ENCODE measurements at regions not wholly inside any gene's neighbourhood (a gene's known extent, or its start where the extent isn't known, plus 50 kb on each side); places are given as distances from the start of the nearest gene placed in this dataset.

DNA sequence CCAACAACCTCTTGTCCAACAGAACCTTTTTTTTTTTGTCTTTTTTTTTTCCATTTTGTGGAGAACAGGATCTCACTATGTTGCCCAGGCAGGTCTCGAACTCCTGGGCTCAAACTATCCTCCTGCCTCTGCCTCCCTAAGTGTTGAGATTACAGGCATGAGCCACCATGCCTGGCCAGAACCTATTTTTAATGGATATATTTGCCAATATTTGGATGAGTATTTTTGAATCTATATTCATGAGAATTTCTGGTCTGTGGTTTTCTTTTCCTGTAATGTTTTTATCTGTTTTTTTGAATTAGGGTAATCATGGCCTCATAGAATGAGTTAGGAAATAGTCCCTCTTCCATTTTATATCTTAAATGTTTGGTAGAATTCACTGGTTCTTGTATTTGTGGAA, 70.4 kb upstream of the RET start:
- no peaks in the 10 kb centered on the region for H3K36me3 ChIP-seq (ENCODE audit: control insufficient read depth, insufficient read depth, low read length)
- H3K27me3 ChIP-seq (ENCODE audit: control insufficient read depth, insufficient read depth, low read length): no peaks in the 10 kb centered on the region
- peaks cover 8% of the 10 kb centered on the region for H3K9me3 ChIP-seq (ENCODE audit: control insufficient read depth, insufficient read depth, low read length)
- no peaks in the 10 kb centered on the region for H3K4me1 ChIP-seq (ENCODE audit: control insufficient read depth, insufficient read depth, low read length)
- no peak overlapping the region for H3K9ac ChIP-seq (ENCODE audit: low read depth, low read length)
- no peak overlapping the region for H3K4me3 ChIP-seq (ENCODE audit: low read depth, low read length)

DNA sequence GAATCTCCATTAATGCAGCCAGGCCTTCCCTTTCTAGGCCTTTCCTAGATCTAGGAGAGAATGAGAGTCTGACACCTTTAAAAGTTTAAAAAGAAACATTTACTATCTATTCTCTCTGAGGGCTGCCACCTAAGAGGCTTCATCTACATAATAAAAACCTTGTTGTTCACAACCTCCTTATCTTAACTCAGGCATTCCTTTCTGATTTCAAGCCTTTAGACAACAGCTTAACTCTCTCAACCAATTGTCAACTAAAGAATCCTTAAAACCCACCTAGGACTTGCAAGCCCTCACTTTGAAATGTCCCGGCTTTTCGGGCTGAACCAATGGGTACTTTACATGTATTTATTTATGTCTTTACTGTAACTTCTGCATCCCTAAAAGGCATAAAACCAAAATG, 64.3 kb upstream of the RET start:
- H3K9me3 ChIP-seq (ENCODE audit: control insufficient read depth, insufficient read depth, low read length): peaks cover 14% of the 10 kb centered on the region
- H3K9ac ChIP-seq (ENCODE audit: low read depth, low read length): no peak overlapping the region
- no peak overlapping the region for H3K4me3 ChIP-seq (ENCODE audit: low read depth, low read length)
- no peaks in the 10 kb centered on the region for H3K27me3 ChIP-seq (ENCODE audit: control insufficient read depth, insufficient read depth, low read length)
- H3K36me3 ChIP-seq (ENCODE audit: control insufficient read depth, insufficient read depth, low read length): no peaks in the 10 kb centered on the region
- H3K4me1 ChIP-seq (ENCODE audit: control insufficient read depth, insufficient read depth, low read length): peaks cover 15% of the 10 kb centered on the region

DNA sequence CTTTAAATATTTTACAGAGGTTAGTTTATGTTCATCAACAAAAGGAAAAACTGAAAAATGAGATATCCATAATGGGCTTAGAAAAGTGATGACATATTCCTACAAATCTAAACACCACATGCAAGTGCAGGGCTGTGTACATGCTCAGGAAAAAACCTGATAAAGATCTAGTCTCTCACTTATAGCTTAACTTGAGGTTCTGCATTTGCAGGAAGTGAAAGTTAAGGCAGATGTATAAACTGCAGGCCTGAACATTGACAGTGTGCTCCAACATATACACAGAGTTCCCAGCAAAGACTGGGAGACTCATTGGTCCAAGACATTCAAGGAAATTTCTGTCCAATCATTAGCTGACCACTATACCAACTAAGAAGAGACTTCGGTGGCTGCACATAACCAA, 63.8 kb upstream of the RET start:
- peak overlapping the region; percentile 4 for H3K9ac ChIP-seq (ENCODE audit: low read depth, low read length)
- H3K4me3 ChIP-seq (ENCODE audit: low read depth, low read length): no peak overlapping the region
- H3K27me3 ChIP-seq (ENCODE audit: control insufficient read depth, insufficient read depth, low read length): no peaks in the 10 kb centered on the region
- H3K36me3 ChIP-seq (ENCODE audit: control insufficient read depth, insufficient read depth, low read length): no peaks in the 10 kb centered on the region
- H3K4me1 ChIP-seq (ENCODE audit: control insufficient read depth, insufficient read depth, low read length): peaks cover 15% of the 10 kb centered on the region
- peaks cover 14% of the 10 kb centered on the region for H3K9me3 ChIP-seq (ENCODE audit: control insufficient read depth, insufficient read depth, low read length)

DNA sequence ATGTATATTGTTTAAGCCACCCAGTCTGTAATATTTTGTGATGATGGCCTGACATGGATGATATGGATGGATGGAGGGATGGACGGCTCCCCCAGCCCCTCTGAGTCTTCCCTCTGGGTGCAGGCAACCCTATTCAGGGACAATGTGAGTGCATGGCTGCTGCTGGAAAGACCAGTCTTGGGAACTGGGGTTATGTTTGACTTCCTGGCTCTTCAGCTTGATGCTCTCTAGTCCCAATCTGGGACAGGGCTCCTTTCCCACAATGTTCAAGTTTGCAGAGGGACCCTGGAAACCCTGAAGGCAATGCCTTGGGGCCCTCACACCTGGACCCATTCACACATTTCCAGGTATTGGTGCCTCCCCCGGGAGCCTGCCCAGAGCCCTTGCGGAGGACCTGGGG, 52.3 kb upstream of the RET start:
- H3K4me1 ChIP-seq (ENCODE audit: control insufficient read depth, insufficient read depth, low read length): peaks cover 16% of the 10 kb centered on the region
- H3K9ac ChIP-seq (ENCODE audit: low read depth, low read length): no peak overlapping the region
- H3K9me3 ChIP-seq (ENCODE audit: control insufficient read depth, insufficient read depth, low read length): no peaks in the 10 kb centered on the region
- peaks cover 43% of the 10 kb centered on the region for H3K27me3 ChIP-seq (ENCODE audit: control insufficient read depth, insufficient read depth, low read length)
- no peaks in the 10 kb centered on the region for H3K36me3 ChIP-seq (ENCODE audit: control insufficient read depth, insufficient read depth, low read length)
- H3K4me3 ChIP-seq (ENCODE audit: low read depth, low read length): no peak overlapping the region

DNA sequence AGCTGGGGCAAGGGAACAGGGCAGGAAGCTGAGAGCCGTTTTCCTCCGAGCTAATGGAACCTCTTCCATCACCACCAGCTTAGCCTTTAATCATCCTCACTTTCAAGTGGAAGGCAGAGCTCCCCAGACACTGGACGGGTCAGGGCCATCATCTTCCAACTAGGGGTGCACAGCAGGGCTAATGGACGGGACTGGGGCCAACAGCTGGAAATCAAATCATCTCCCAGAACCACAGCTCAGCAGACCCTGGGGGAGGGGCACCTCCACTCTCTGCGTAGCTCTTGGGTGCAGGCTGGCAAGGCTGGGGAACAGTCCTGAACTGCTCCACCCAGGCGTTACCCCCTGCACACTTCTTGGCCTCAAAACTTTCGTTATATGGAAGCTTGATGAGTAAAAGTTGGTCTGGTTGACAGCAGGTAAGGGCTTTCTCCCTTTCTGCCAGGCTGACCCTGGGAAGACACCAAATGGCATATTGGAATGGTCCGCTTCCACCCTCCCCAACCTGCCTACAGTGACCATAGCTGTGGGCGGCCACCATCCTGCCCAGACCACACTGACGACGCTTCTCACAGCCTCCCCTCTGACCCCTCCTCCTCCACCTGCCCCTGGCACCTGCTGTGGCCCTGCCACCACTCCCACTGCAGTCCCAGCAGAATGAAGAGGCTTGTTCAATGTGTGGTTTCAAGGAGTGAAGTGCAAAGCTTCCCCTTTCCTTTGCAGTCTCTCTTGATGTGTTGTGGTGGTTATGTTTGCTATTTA, 51.7 kb upstream of the RET start:
- Histone ChIP-seq H3K4me1 (ENCODE audit: control insufficient read depth, insufficient read depth, low read length) (peaks cover 16% of the 10 kb centered on the region), H3K27me3 (ENCODE audit: control insufficient read depth, insufficient read depth, low read length) (peaks cover 43% of the 10 kb centered on the region), H3K9ac (ENCODE audit: low read depth, low read length) (no peak overlapping the region), H3K36me3 (ENCODE audit: control insufficient read depth, insufficient read depth, low read length) (no peaks in the 10 kb centered on the region), H3K9me3 (ENCODE audit: control insufficient read depth, insufficient read depth, low read length) (no peaks in the 10 kb centered on the region), H3K4me3 (ENCODE audit: low read depth, low read length) (no peak overlapping the region)

DNA sequence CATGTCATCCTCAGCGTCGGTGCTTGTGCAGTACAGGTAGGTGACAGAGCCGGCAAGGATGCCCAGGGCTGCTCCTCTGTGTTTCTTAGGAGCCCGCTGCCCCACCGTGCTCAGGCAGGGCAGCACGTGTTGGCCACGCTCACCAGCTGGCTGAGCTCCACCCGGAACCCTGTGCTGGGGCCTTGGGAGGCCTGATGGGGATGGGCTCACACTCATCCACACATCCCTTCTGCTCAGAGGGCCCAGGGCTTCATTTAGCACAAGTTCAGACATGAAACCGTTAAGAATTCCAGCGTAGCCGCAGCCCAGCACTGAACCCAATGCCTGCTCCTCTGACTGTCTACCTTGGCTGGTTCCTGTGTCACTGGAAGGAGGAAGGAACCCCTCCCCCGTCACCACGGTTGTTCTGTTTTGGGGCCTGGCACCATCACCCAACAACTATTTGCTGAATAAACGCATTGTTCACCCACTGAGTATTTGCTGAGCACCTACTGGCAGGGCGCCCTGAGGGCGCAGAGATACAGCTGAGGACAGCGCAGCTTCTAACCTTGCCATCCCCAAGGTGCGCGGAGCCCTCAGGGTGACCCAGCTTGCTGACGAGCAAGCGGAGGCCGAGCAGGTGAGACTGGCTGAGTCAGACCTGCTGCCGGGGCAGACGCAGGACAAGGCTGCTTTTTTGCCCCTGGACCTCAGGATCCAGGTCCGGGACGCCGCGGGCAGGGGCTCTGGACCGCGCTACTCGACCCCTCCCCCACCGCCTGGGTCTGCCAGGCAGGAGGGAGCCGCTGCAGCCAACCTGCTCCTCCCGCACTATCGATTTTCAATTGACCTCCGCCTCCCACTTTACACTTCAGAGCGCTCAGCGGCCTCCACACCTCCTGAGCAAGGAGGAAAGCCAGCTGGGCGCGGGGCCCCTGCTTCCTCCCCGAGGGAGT, 50.6 kb upstream of the RET start:
- Histone ChIP-seq H3K4me1 (ENCODE audit: control insufficient read depth, insufficient read depth, low read length) (peaks cover 16% of the 10 kb centered on the region), H3K27me3 (ENCODE audit: control insufficient read depth, insufficient read depth, low read length) (peaks cover 43% of the 10 kb centered on the region), H3K9me3 (ENCODE audit: control insufficient read depth, insufficient read depth, low read length) (no peaks in the 10 kb centered on the region), H3K9ac (ENCODE audit: low read depth, low read length) (no peak overlapping the region), H3K36me3 (ENCODE audit: control insufficient read depth, insufficient read depth, low read length) (no peaks in the 10 kb centered on the region), H3K4me3 (ENCODE audit: low read depth, low read length) (peak overlapping the region; percentile 53)
